GM13977 (cell line): ENCODE measurements at regions not wholly inside any gene's neighbourhood (a gene's known extent, or its start where the extent isn't known, plus 50 kb on each side); places are given as distances from the start of the nearest gene placed in this dataset.

Source experiments
- DNase-seq: peaks from one replicate; pipeline ENCODE4 v3.0.0; 2012; ENCODE audit warnings: low spot score
- CTCF ChIP-seq: IDR thresholded peaks from 2 replicates; pipeline ENCODE4 v1.5.1; 2012; ENCODE audit warnings: mild to moderate bottlenecking, control low read depth; ENCODE audit not compliant: insufficient read depth; ENCODE audit errors: extremely low read depth, missing control alignments
- in situ Hi-C: fragments of 300-500 bp; cut with MboI; formaldehyde crosslinking; loops from one replicate; pipeline ENCODE4 v1.12.0; 2022; ENCODE audit warnings: low sequenced_read_pairs, low pct_unique_long_range_greater_than_20kb, mixed read lengths, inconsistent platforms; ENCODE audit not compliant: unreplicated experiment

GRCh38 chr12:76623931-76624330 is 64.4 kb upstream of the OSBPL8 start:
- in situ Hi-C loops, result loop anchor here (10.0 to 25.0 kb wide), 2 partner anchors 171 to 388 kb away; no protein-coding TSS in a partner anchor
- no peak for TF ChIP-seq CTCF
- no peak for DNase-seq

- no peak for DNase-seq
- no peak for TF ChIP-seq CTCF
- in situ Hi-C loops, result loop anchor here (10.0 kb wide), 1 partner anchor 167 kb away; no protein-coding TSS in a partner anchor
These were observed 68.0 kb upstream of the OSBPL8 start for GRCh38 chr12:76627346-76628135.

- DNase-seq, result no peak
- TF ChIP-seq CTCF, result no peak
- in situ Hi-C loops, result loop anchor here (10.0 kb wide), 1 partner anchor 166 kb away; no protein-coding TSS in a partner anchor
These were observed 69.2 kb upstream of the OSBPL8 start for GRCh38 chr12:76628745-76629144.

- in situ Hi-C loops, result no loop called here
- no peak for TF ChIP-seq CTCF
- no peak for DNase-seq
These were observed 72.2 kb upstream of the OSBPL8 start for GRCh38 chr12:76631741-76632140.

- no peak for TF ChIP-seq CTCF
- in situ Hi-C loops, result no loop called here
- no peak for DNase-seq
These were observed 73.8 kb upstream of the OSBPL8 start for GRCh38 chr12:76633415-76633814.

- no peak for DNase-seq
- no peak for TF ChIP-seq CTCF
- in situ Hi-C loops, result no loop called here
These were observed 74.6 kb upstream of the OSBPL8 start for GRCh38 chr12:76634133-76634532.
